ENCODE measurements at regions not wholly inside any gene's neighbourhood (a gene's known extent, or its start where the extent isn't known, plus 50 kb on each side); places are given as distances from the start of the nearest gene placed in this dataset.
"Not testable (repeated sequence)": the region's sequence is repeated elsewhere in the genome, so short reads cannot be mapped to it uniquely, and the experiment has no call there.

GRCh38 chr15:31435912-31436628 lies 109.4 kb downstream of the KLF13 start:
- no peak for DNase-seq (ENCODE audit: low spot score)
- no peaks in the 10 kb centered on the region for H3K9me3 ChIP-seq
- no peak overlapping the region for H3K4me3 ChIP-seq
- H3K36me3 ChIP-seq, result no peaks in the 10 kb centered on the region
- TF ChIP-seq CTCF (IDR thresholded peaks at IDR 0.05), result no peak
- H3K4me1 ChIP-seq (ENCODE audit: control insufficient read depth in 1 of 2, low read depth in 2 of 2), result peaks cover 8 to 23% of the 10 kb centered on the region in 2 donors
- no peaks in the 10 kb centered on the region for H3K27me3 ChIP-seq (replicated peaks; ENCODE audit: insufficient read depth)
- ATAC-seq (ENCODE audit: insufficient number of reproducible peaks, low FRiP score, low read depth), result no peak
- no peak overlapping the region for H3K27ac ChIP-seq

DNA sequence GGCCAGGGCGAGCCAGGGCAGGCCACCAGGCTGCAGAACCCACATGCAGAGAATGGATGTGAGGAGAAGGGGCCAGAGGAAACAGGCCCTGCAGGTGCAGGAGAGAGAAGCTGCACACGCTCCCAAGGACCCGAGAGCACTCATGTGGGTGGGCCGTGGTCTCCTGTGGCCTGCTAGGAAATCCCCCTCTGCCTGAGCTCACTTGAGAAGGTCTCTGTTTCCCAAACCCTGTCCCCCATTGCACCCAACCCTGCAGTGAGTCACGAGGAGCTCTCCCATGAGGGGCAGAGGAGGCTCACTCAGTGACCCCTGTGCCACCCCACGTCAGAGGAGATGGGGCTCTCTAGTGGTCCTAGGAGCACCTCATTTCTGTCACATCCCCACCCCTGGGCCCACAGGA lies 111.1 kb downstream of the KLF13 start:
- ATAC-seq (ENCODE audit: insufficient number of reproducible peaks, low FRiP score, low read depth) (no peak), DNase-seq (ENCODE audit: low spot score) (no peak)
- Histone ChIP-seq H3K4me3 (no peak overlapping the region), H3K9me3 (no peaks in the 10 kb centered on the region), H3K27ac (no peak overlapping the region), H3K4me1 (ENCODE audit: control insufficient read depth in 1 of 2, low read depth in 2 of 2) (peaks cover 14 to 35% of the 10 kb centered on the region in 2 donors), H3K36me3 (no peaks in the 10 kb centered on the region), H3K27me3 (replicated peaks; ENCODE audit: insufficient read depth) (no peaks in the 10 kb centered on the region)
- TF ChIP-seq CTCF (IDR thresholded peaks at IDR 0.05), result no peak

DNA sequence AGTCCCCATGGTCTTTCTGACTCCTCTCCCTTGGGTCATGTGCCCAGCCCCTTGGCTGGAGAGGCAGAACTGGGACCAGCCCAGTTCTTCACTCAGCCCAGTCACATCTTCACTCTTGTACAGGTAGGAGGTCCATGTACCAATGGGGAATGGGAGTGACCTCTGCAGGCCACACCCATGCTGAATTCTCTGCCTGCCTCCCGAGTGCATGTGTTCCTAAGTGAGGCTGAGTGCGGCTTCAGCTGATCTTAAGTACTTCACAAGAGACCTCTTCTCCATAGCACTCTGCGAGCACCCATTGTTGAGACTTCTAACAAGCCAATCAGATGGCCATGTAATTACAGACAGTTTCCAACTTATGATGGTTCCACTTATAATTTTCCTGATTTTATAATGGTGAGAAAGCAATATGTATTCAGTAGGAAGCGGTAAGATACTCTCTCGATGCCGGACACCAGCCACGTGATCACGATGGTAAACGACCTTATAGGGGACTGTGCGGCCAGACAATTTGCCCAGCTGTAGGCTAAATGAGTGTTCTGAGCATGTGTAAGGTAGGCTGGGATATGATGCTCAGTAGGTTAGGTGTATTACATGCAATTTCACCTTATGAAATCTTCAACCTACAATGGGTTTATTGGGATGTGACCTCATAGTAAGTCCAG lies 112.1 kb downstream of the KLF13 start:
- DNase-seq (ENCODE audit: low spot score) (no peak), ATAC-seq (ENCODE audit: insufficient number of reproducible peaks, low FRiP score, low read depth) (no peak)
- Histone ChIP-seq H3K27ac (no peak overlapping the region), H3K27me3 (replicated peaks; ENCODE audit: insufficient read depth) (no peaks in the 10 kb centered on the region), H3K9me3 (no peaks in the 10 kb centered on the region), H3K4me3 (no peak overlapping the region), H3K36me3 (no peaks in the 10 kb centered on the region), H3K4me1 (ENCODE audit: control insufficient read depth in 1 of 2, low read depth in 2 of 2) (peaks cover 14 to 43% of the 10 kb centered on the region in 2 donors)
- no peak for TF ChIP-seq CTCF (IDR thresholded peaks at IDR 0.05)

DNA sequence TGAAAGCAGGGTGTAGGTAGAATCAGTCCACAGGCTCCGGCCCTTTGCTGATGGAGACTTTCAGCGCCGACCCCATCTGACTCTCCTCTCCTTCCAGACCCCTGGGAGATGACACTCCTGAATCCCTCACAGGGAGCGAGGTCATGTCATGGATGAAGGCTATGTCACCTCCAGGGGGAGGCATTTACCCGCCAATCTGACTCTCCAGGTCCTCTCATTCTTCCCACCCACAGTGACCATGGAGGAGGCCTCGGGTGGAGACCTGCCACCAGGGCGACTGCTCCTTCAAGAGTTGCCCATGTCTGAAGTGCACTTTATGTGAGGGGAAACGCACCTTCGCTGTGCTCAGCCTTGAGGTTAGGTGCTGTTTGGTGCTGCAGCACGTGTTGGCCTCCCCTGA lies 112.7 kb downstream of the KLF13 start:
- Histone ChIP-seq H3K4me1 (ENCODE audit: control insufficient read depth in 1 of 2, low read depth in 2 of 2) (peaks cover 14 to 43% of the 10 kb centered on the region in 2 donors), H3K9me3 (no peaks in the 10 kb centered on the region), H3K27ac (no peak overlapping the region), H3K36me3 (no peaks in the 10 kb centered on the region), H3K4me3 (no peak overlapping the region), H3K27me3 (replicated peaks; ENCODE audit: insufficient read depth) (no peaks in the 10 kb centered on the region)
- no peak for TF ChIP-seq CTCF (IDR thresholded peaks at IDR 0.05)
- DNase-seq (ENCODE audit: low spot score), result no peak
- ATAC-seq (ENCODE audit: insufficient number of reproducible peaks, low FRiP score, low read depth), result no peak

DNA sequence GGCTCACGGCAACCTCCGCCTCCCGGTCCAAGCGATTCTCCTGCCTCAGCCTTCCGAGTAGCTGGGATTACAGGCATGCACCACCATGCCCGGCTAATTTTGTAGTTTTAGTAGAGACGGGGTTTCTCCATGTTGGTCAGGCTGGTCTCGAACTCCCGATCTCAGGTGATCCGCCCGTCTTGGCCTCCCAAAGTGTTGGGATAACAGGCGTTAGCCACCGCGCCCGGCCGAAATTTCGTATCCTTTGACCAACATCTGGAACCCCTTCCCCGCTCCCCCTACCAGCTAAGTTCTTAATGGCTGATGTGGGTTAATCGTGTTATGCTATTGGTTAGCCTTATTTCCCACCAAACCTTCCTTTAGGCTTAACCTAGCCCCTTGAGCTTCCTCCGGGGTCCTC lies 113.6 kb downstream of the KLF13 start:
- DNase-seq (ENCODE audit: low spot score); ATAC-seq (ENCODE audit: insufficient number of reproducible peaks, low FRiP score, low read depth); H3K36me3 ChIP-seq; H3K27me3 ChIP-seq (replicated peaks; ENCODE audit: insufficient read depth); H3K9me3 ChIP-seq: not testable (repeated sequence)
- H3K27ac ChIP-seq, result peak overlapping the region; percentile 37 to 71
- peaks cover 14 to 35% of the 10 kb centered on the region in 2 donors for H3K4me1 ChIP-seq (ENCODE audit: control insufficient read depth in 1 of 2, low read depth in 2 of 2)
- H3K4me3 ChIP-seq, result peak overlapping the region; percentile 88
